NCI-H774 (cell line): ENCODE measurements at regions not wholly inside any gene's neighbourhood (a gene's known extent, or its start where the extent isn't known, plus 50 kb on each side); places are given as distances from the start of the nearest gene placed in this dataset.

ENCODE experiments used
- DNase-seq: peaks from one replicate; lab custom pipeline; 2025; lab: John Stamatoyannopoulos, UW

GRCh38 chr6:22668717-22669116 is 99.4 kb downstream of the HDGFL1 start:
- DNase-seq = no peak

GRCh38 chr6:22670605-22671004 is 101.2 kb downstream of the HDGFL1 start:
- DNase-seq = no peak

- no peak for DNase-seq
These were observed 104.1 kb downstream of the HDGFL1 start for GRCh38 chr6:22673474-22673873.

GRCh38 chr6:22680950-22681349 is 111.6 kb downstream of the HDGFL1 start:
- no peak for DNase-seq

GRCh38 chr6:22681761-22682160 is 112.4 kb downstream of the HDGFL1 start:
- no peak for DNase-seq

GRCh38 chr6:22682979-22683378 is 113.6 kb downstream of the HDGFL1 start:
- DNase-seq = no peak

GRCh38 chr6:22690446-22690845 is 121.1 kb downstream of the HDGFL1 start:
- DNase-seq = no peak

GRCh38 chr6:22694092-22694724 is 124.8 kb downstream of the HDGFL1 start:
- DNase-seq = no peak

GRCh38 chr6:22696481-22696880 is 127.1 kb downstream of the HDGFL1 start:
- no peak for DNase-seq

- DNase-seq = no peak
These were observed 127.9 kb downstream of the HDGFL1 start for GRCh38 chr6:22697306-22697705.

- DNase-seq = no peak
These were observed 129.8 kb downstream of the HDGFL1 start for GRCh38 chr6:22699151-22699550.

GRCh38 chr6:22706651-22707050 is 137.3 kb downstream of the HDGFL1 start:
- DNase-seq = no peak

GRCh38 chr6:22708469-22708868 is 139.1 kb downstream of the HDGFL1 start:
- no peak for DNase-seq

GRCh38 chr6:22709803-22710202 is 140.4 kb downstream of the HDGFL1 start:
- DNase-seq = no peak

- DNase-seq = no peak
These were observed 147.4 kb downstream of the HDGFL1 start for GRCh38 chr6:22716721-22717120.

- peak; percentile 84 for DNase-seq
These were observed 148.5 kb downstream of the HDGFL1 start for GRCh38 chr6:22717915-22718314.

GRCh38 chr6:22722913-22723312 is 153.5 kb downstream of the HDGFL1 start:
- no peak for DNase-seq

GRCh38 chr6:22726966-22727365 is 157.6 kb downstream of the HDGFL1 start:
- DNase-seq = no peak

GRCh38 chr6:22727710-22728109 is 158.3 kb downstream of the HDGFL1 start:
- DNase-seq = no peak

GRCh38 chr6:22732176-22732970 is 163.0 kb downstream of the HDGFL1 start:
- no peak for DNase-seq

- no peak for DNase-seq
These were observed 167.4 kb downstream of the HDGFL1 start for GRCh38 chr6:22736740-22737139.

GRCh38 chr6:22737331-22737730 is 168.0 kb downstream of the HDGFL1 start:
- DNase-seq = no peak

- no peak for DNase-seq
These were observed 168.8 kb downstream of the HDGFL1 start for GRCh38 chr6:22738194-22738593.

- DNase-seq = no peak
These were observed 178.2 kb downstream of the HDGFL1 start for GRCh38 chr6:22747571-22747970.
